HUES64 (cell line): ENCODE measurements at regions not wholly inside any gene's neighbourhood (a gene's known extent, or its start where the extent isn't known, plus 50 kb on each side); places are given as distances from the start of the nearest gene placed in this dataset.

ENCODE experiments used
- H3K27ac ChIP-seq: 2 replicates; pipeline ENCODE4 v1.7.0; 2013; ENCODE audit warnings: low read depth, low read length, inconsistent platforms
- H3K27me3 ChIP-seq: 2 replicates; pipeline ENCODE4 v1.6.1; 2013; ENCODE audit warnings: mild to moderate bottlenecking, low read length; ENCODE audit not compliant: insufficient read depth
- H3K36me3 ChIP-seq: 2 replicates; pipeline ENCODE4 v1.6.1; 2013; ENCODE audit warnings: mild to moderate bottlenecking, low read length; ENCODE audit not compliant: insufficient read depth
- H3K4me1 ChIP-seq: 2 replicates; pipeline ENCODE4 v1.6.1; 2013; ENCODE audit warnings: mild to moderate bottlenecking, low read length, moderate library complexity; ENCODE audit not compliant: insufficient read depth
- H3K4me3 ChIP-seq: 2 replicates; pipeline ENCODE4 v1.5.1; 2013; ENCODE audit warnings: mild to moderate bottlenecking, low read length, moderate library complexity
- H3K9ac ChIP-seq: 2 replicates; pipeline ENCODE4 v1.6.1; 2013; ENCODE audit warnings: mild to moderate bottlenecking, low read depth, low read length
- H3K9me3 ChIP-seq: 2 replicates; pipeline ENCODE4 v1.6.1; 2013; ENCODE audit warnings: low read depth, low read length; ENCODE audit not compliant: insufficient read depth
- WGBS: fragments of 150-250, 120-280 bp; methylation state at CpG from one replicate; pipeline ENCODE4 v1.1.7; 2013; ENCODE audit warnings: missing lambda C conversion rate; 5-methylcytosine and 5-hydroxymethylcytosine counted together

GRCh38 chr3:64837126-64837738 lies 149.4 kb upstream of the ADAMTS9 start:
- Histone ChIP-seq H3K27ac (no peak overlapping the region), H3K27me3 (no peaks in the 10 kb centered on the region), H3K4me1 (peaks cover 14% of the 10 kb centered on the region), H3K36me3 (no peaks in the 10 kb centered on the region), H3K9me3 (no peaks in the 10 kb centered on the region), H3K9ac (no peak overlapping the region), H3K4me3 (no peak overlapping the region)
- 100% methylated on average over 2 of the region's 2 CpGs for WGBS

GRCh38 chr3:64836097-64836496 lies 148.3 kb upstream of the ADAMTS9 start:
- Histone ChIP-seq H3K4me1 (peaks cover 14% of the 10 kb centered on the region), H3K27me3 (no peaks in the 10 kb centered on the region), H3K9me3 (no peaks in the 10 kb centered on the region), H3K27ac (no peak overlapping the region), H3K36me3 (no peaks in the 10 kb centered on the region), H3K4me3 (no peak overlapping the region), H3K9ac (no peak overlapping the region)
- 92% methylated on average over 2 of the region's 2 CpGs for WGBS

- Histone ChIP-seq H3K4me1 (peaks cover 7% of the 10 kb centered on the region; the same call in 1 of the 2 replicates), H3K27me3 (no peaks in the 10 kb centered on the region), H3K36me3 (no peaks in the 10 kb centered on the region), H3K27ac (no peak overlapping the region), H3K9me3 (no peaks in the 10 kb centered on the region), H3K9ac (no peak overlapping the region), H3K4me3 (no peak overlapping the region)
- WGBS, result 92% methylated on average over 5 of the region's 5 CpGs
These were observed 144.3 kb upstream of the ADAMTS9 start for GRCh38 chr3:64832098-64832497.

GRCh38 chr3:64830681-64831080 lies 142.9 kb upstream of the ADAMTS9 start:
- Histone ChIP-seq H3K9ac (no peak overlapping the region), H3K4me1 (peaks cover 3% of the 10 kb centered on the region; the same call in 1 of the 2 replicates), H3K9me3 (no peaks in the 10 kb centered on the region), H3K36me3 (no peaks in the 10 kb centered on the region), H3K4me3 (no peak overlapping the region), H3K27ac (no peak overlapping the region), H3K27me3 (no peaks in the 10 kb centered on the region)
- 96% methylated on average over 4 of the region's 4 CpGs for WGBS

GRCh38 chr3:64829331-64829730 lies 141.5 kb upstream of the ADAMTS9 start:
- H3K27ac ChIP-seq, result no peak overlapping the region
- H3K4me1 ChIP-seq, result peaks cover 11% of the 10 kb centered on the region; the same call in 1 of the 2 replicates
- H3K27me3 ChIP-seq, result no peaks in the 10 kb centered on the region
- no peaks in the 10 kb centered on the region for H3K9me3 ChIP-seq
- H3K9ac ChIP-seq, result no peak overlapping the region
- no peaks in the 10 kb centered on the region for H3K36me3 ChIP-seq
- no peak overlapping the region for H3K4me3 ChIP-seq
- no CpG with 5 or more reads among the region's 3 CpGs for WGBS

GRCh38 chr3:64828276-64828675 lies 140.5 kb upstream of the ADAMTS9 start:
- H3K4me1 ChIP-seq, result peaks cover 11% of the 10 kb centered on the region; the same call in 1 of the 2 replicates
- H3K9me3 ChIP-seq, result no peaks in the 10 kb centered on the region
- H3K27me3 ChIP-seq, result no peaks in the 10 kb centered on the region
- no peak overlapping the region for H3K9ac ChIP-seq
- H3K27ac ChIP-seq, result no peak overlapping the region
- no peaks in the 10 kb centered on the region for H3K36me3 ChIP-seq
- H3K4me3 ChIP-seq, result no peak overlapping the region

GRCh38 chr3:64827431-64827830 lies 139.6 kb upstream of the ADAMTS9 start:
- WGBS, result 100% methylated on average over 1 of the region's 2 CpGs
- H3K9me3 ChIP-seq, result no peaks in the 10 kb centered on the region

GRCh38 chr3:64827019-64827418 lies 139.2 kb upstream of the ADAMTS9 start:
- Histone ChIP-seq H3K4me3 (no peak overlapping the region), H3K9me3 (no peaks in the 10 kb centered on the region), H3K36me3 (no peaks in the 10 kb centered on the region), H3K27me3 (no peaks in the 10 kb centered on the region), H3K27ac (no peak overlapping the region), H3K4me1 (peaks cover 11% of the 10 kb centered on the region; the same call in 1 of the 2 replicates), H3K9ac (no peak overlapping the region)

More at GRCh38 chr3:64827431-64827830, 139.6 kb upstream of the ADAMTS9 start:
- Histone ChIP-seq H3K27me3 (no peaks in the 10 kb centered on the region), H3K9ac (no peak overlapping the region), H3K4me1 (peaks cover 11% of the 10 kb centered on the region; the same call in 1 of the 2 replicates), H3K36me3 (no peaks in the 10 kb centered on the region), H3K4me3 (no peak overlapping the region), H3K27ac (no peak overlapping the region)

GRCh38 chr3:64825404-64826120 lies 137.8 kb upstream of the ADAMTS9 start:
- 64% methylated on average over 2 of the region's 2 CpGs for WGBS
- Histone ChIP-seq H3K9me3 (no peaks in the 10 kb centered on the region), H3K27me3 (no peaks in the 10 kb centered on the region), H3K36me3 (no peaks in the 10 kb centered on the region), H3K9ac (no peak overlapping the region), H3K4me3 (no peak overlapping the region), H3K27ac (no peak overlapping the region), H3K4me1 (peaks cover 11% of the 10 kb centered on the region; the same call in 1 of the 2 replicates)

GRCh38 chr3:64824394-64824909 lies 136.7 kb upstream of the ADAMTS9 start:
- Histone ChIP-seq H3K9me3 (no peaks in the 10 kb centered on the region), H3K4me1 (peaks cover 11% of the 10 kb centered on the region; the same call in 1 of the 2 replicates), H3K4me3 (no peak overlapping the region), H3K9ac (no peak overlapping the region), H3K27ac (no peak overlapping the region), H3K27me3 (no peaks in the 10 kb centered on the region), H3K36me3 (no peaks in the 10 kb centered on the region)
- 93% methylated on average over 3 of the region's 4 CpGs for whole genome bisulfite sequencing

GRCh38 chr3:64818196-64818595 lies 130.4 kb upstream of the ADAMTS9 start:
- H3K9me3 ChIP-seq, result no peaks in the 10 kb centered on the region
- no peaks in the 10 kb centered on the region for H3K4me1 ChIP-seq
- no peak overlapping the region for H3K4me3 ChIP-seq
- no peaks in the 10 kb centered on the region for H3K27me3 ChIP-seq
- 90% methylated on average over 1 of the region's 1 CpG for WGBS
- no peak overlapping the region for H3K27ac ChIP-seq
- H3K9ac ChIP-seq, result no peak overlapping the region
- no peaks in the 10 kb centered on the region for H3K36me3 ChIP-seq
